H1 (cell line): ENCODE measurements at regions not wholly inside any gene's neighbourhood (a gene's known extent, or its start where the extent isn't known, plus 50 kb on each side); places are given as distances from the start of the nearest gene placed in this dataset.

Experiments
- CTCF ChIA-PET: fragments of 300-600 bp; sonication (Branson Sonifier 250); formaldehyde crosslinking; loops from one replicate; lab custom pipeline; 2021; ENCODE audit not compliant: partially characterized antibody; lab: Charles Lee
- POLR2A ChIA-PET: fragments of 300-600 bp; sonication (Branson Sonifier 250); formaldehyde crosslinking; loops from one replicate; lab custom pipeline; 2021; ENCODE audit warnings: inconsistent platforms; ENCODE audit not compliant: partially characterized antibody; lab: Charles Lee
- DNase-seq, 2 experiments: peaks; one replicate each; pipeline versions ENCODE4 v3.0.0 to v3.0.0-alpha.2; 2010 to 2022; ENCODE audit warnings: low spot score in 2 of 2, low read depth in 1 of 2, mixed read lengths in 1 of 2
- FAIRE-seq: peaks from 2 replicates; lab custom pipeline; 2011; peaks lifted over from hg19 to GRCh38; lab: Jason Lieb, UNC
- H2AFZ ChIP-seq: 2 replicates; pipeline ENCODE4 v1.8.1; 2012; ENCODE audit warnings: low read length, inconsistent platforms
- H2AK5ac ChIP-seq: 2 replicates; pipeline ENCODE4 v1.6.1; 2013; ENCODE audit warnings: low read depth, low read length
- H2BK120ac ChIP-seq: replicated peaks from 2 replicates; pipeline ENCODE3; 2013; ENCODE audit warnings: low read depth, low read length, inconsistent platforms
- H2BK12ac ChIP-seq: 2 replicates; pipeline ENCODE4 v1.6.1; 2013; ENCODE audit warnings: low read depth, low read length
- H2BK15ac ChIP-seq: 2 replicates; pipeline ENCODE4 v1.6.1; 2013; ENCODE audit warnings: low read length
- H2BK20ac ChIP-seq: 2 replicates; pipeline ENCODE4 v1.6.1; 2013; ENCODE audit warnings: low read length
- H2BK5ac ChIP-seq: 2 replicates; pipeline ENCODE4 v1.6.1; 2013; ENCODE audit warnings: low read depth, low read length
- H3K14ac ChIP-seq: 2 replicates; pipeline ENCODE4 v1.6.1; 2013; ENCODE audit warnings: inconsistent platforms; ENCODE audit not compliant: insufficient read length
- H3K18ac ChIP-seq: 2 replicates; pipeline ENCODE4 v1.6.1; 2013; ENCODE audit warnings: low read length; ENCODE audit errors: extremely low read depth
- H3K23ac ChIP-seq: 2 replicates; pipeline ENCODE4 v1.6.1; 2013; ENCODE audit warnings: inconsistent platforms; ENCODE audit not compliant: insufficient read length
- H3K23me2 ChIP-seq: 2 replicates; pipeline ENCODE4 v1.6.1; 2013; ENCODE audit warnings: low read depth, low read length
- H3K27ac ChIP-seq: 2 replicates; pipeline ENCODE4 v1.6.1; 2011; ENCODE audit warnings: low read depth, low read length, inconsistent platforms
- H3K27me3 ChIP-seq, 4 experiments: replicated peaks in 1 of 4; 1 replicate in 1 of 4; 2 replicates in 3 of 4; pipeline versions ENCODE4 v1.6.1 to v1.8.1; 2011 to 2013; ENCODE audit warnings: low read length in 3 of 4, mild to moderate bottlenecking in 3 of 4, inconsistent platforms in 2 of 4, mixed read lengths in 2 of 4, moderate library complexity in 1 of 4; ENCODE audit not compliant: control insufficient read depth in 3 of 4, insufficient read depth in 3 of 4; ENCODE audit errors: extremely low read depth in 1 of 4
- H3K36me3 ChIP-seq, 4 experiments: 2 replicates each; pipeline versions ENCODE4 v1.6.1 to v1.8.1; 2011 to 2013; ENCODE audit warnings: mild to moderate bottlenecking in 4 of 4, low read length in 3 of 4, moderate library complexity in 2 of 4, control low read depth in 1 of 4, inconsistent platforms in 1 of 4; ENCODE audit not compliant: insufficient read depth in 4 of 4, control insufficient read depth in 2 of 4
- H3K4ac ChIP-seq: replicated peaks from 2 replicates; pipeline ENCODE3; 2013; ENCODE audit warnings: low read length, low read depth, mixed read lengths, inconsistent platforms; ENCODE audit not compliant: insufficient read length
- H3K4me1 ChIP-seq, 4 experiments: replicated peaks in 1 of 4; 1 replicate in 1 of 4; 2 replicates in 3 of 4; pipeline versions ENCODE4 v1.6.1 to v1.8.1; 2011 to 2013; ENCODE audit warnings: low read length in 3 of 4, inconsistent platforms in 2 of 4, mixed read lengths in 1 of 4; ENCODE audit not compliant: insufficient read depth in 4 of 4, control insufficient read depth in 3 of 4
- H3K4me2 ChIP-seq, 2 experiments: 2 replicates each; pipeline versions ENCODE4 v1.6.1 to v1.8.1; 2011 to 2013; ENCODE audit warnings: low read depth in 2 of 2, low read length in 2 of 2, control low read depth in 1 of 2, inconsistent platforms in 1 of 2, mild to moderate bottlenecking in 1 of 2; ENCODE audit not compliant: insufficient read depth in 1 of 2
- H3K4me3 ChIP-seq, 4 experiments: fragments of 200-600, 300-600 bp in 1 of 4; sonication (generic), shearing (Covaris generic), sonication (Bioruptor Twin) in 1 of 4; 2 replicates each; pipeline versions ENCODE4 v1.5.1 to v1.8.1; 2011 to 2016; ENCODE audit warnings: low read length in 4 of 4, low read depth in 3 of 4, control low read depth in 2 of 4, inconsistent platforms in 2 of 4, mild to moderate bottlenecking in 2 of 4, mixed read lengths in 1 of 4, moderate library complexity in 1 of 4; ENCODE audit not compliant: insufficient read depth in 2 of 4; ENCODE audit errors: extremely low read depth in 1 of 4
- H3K56ac ChIP-seq: replicated peaks from 2 replicates; pipeline ENCODE3; 2013; ENCODE audit warnings: low read depth, mild to moderate bottlenecking, mixed read lengths, low read length, inconsistent platforms; ENCODE audit not compliant: insufficient read length
- H3K79me1 ChIP-seq: 2 replicates; pipeline ENCODE4 v1.6.1; 2013; ENCODE audit warnings: low read depth, low read length, control low read depth
- H3K79me2 ChIP-seq, 2 experiments: 2 replicates each; pipeline versions ENCODE4 v1.6.1 to v1.8.1; 2012 to 2013; ENCODE audit warnings: low read length in 2 of 2, mild to moderate bottlenecking in 2 of 2, inconsistent platforms in 1 of 2; ENCODE audit not compliant: insufficient read depth in 2 of 2, control insufficient read depth in 1 of 2
- H3K9ac ChIP-seq, 4 experiments: replicated peaks in 1 of 4; 1 replicate in 1 of 4; 2 replicates in 3 of 4; pipeline versions ENCODE4 v1.6.1 to v1.8.1; 2011 to 2013; ENCODE audit warnings: low read depth in 3 of 4, low read length in 3 of 4, control low read depth in 2 of 4, mild to moderate bottlenecking in 2 of 4, moderate library complexity in 2 of 4, inconsistent platforms in 1 of 4; ENCODE audit errors: extremely low read depth in 1 of 4
- H3K9me3 ChIP-seq, 2 experiments: 2 replicates each; pipeline versions ENCODE4 v1.6.1 to v1.8.1; 2012 to 2013; ENCODE audit warnings: mild to moderate bottlenecking in 2 of 2, moderate library complexity in 2 of 2, control low read depth in 1 of 2, inconsistent platforms in 1 of 2, low read depth in 1 of 2, low read length in 1 of 2, mixed read lengths in 1 of 2; ENCODE audit not compliant: insufficient read depth in 2 of 2
- H4K20me1 ChIP-seq, 2 experiments: replicated peaks in 1 of 2; 2 replicates each; pipeline versions ENCODE3 to v1.8.1; 2011 to 2013; ENCODE audit warnings: inconsistent platforms in 2 of 2, low read length in 2 of 2, mild to moderate bottlenecking in 1 of 2; ENCODE audit not compliant: insufficient read depth in 2 of 2, control insufficient read depth in 1 of 2
- H4K5ac ChIP-seq: 2 replicates; pipeline ENCODE4 v1.6.1; 2013; ENCODE audit warnings: low read length, low read depth, mixed read lengths, inconsistent platforms; ENCODE audit not compliant: insufficient read length
- H4K8ac ChIP-seq: 2 replicates; pipeline ENCODE4 v1.8.0; 2013; ENCODE audit warnings: mild to moderate bottlenecking, moderate library complexity, low read length, inconsistent platforms; ENCODE audit not compliant: insufficient read depth; ENCODE audit errors: extremely low read depth
- H4K91ac ChIP-seq: replicated peaks from 2 replicates; pipeline ENCODE3; 2013; ENCODE audit warnings: low read length, mixed read lengths, inconsistent platforms; ENCODE audit not compliant: insufficient read length
- ATF3 ChIP-seq: IDR thresholded peaks from 2 replicates; pipeline ENCODE4 v1.6.1; 2011; ENCODE audit warnings: low read depth, mild to moderate bottlenecking, low read length; ENCODE audit not compliant: insufficient read depth
- CHD1 ChIP-seq: IDR thresholded peaks from 2 replicates; pipeline ENCODE4 v1.6.1; 2012; ENCODE audit warnings: low read depth, low read length, improper control_type of control experiment
- CTBP2 ChIP-seq: IDR thresholded peaks from 2 replicates; pipeline ENCODE4 v1.7.0; 2011; ENCODE audit warnings: borderline replicate concordance, mild to moderate bottlenecking, moderate library complexity, mixed read lengths, low read length; ENCODE audit not compliant: insufficient read depth, insufficient read length
- MAFK ChIP-seq: IDR thresholded peaks from 2 replicates; pipeline ENCODE4 v1.6.1; 2012; ENCODE audit warnings: low read depth, mild to moderate bottlenecking, improper control_type of control experiment, low read length
- NRF1 ChIP-seq: IDR thresholded peaks from 2 replicates; pipeline ENCODE4 v1.6.1; 2011; ENCODE audit warnings: mild to moderate bottlenecking, low read depth, low read length, improper control_type of control experiment
- SP1 ChIP-seq: IDR thresholded peaks from 2 replicates; pipeline ENCODE4 v1.6.1; 2011; ENCODE audit warnings: low read depth, low read length
- SP2 ChIP-seq: IDR thresholded peaks from 2 replicates; pipeline ENCODE4 v1.6.1; 2012; ENCODE audit warnings: mild to moderate bottlenecking, low read length, inconsistent platforms
- SP4 ChIP-seq: IDR thresholded peaks from 2 replicates; pipeline ENCODE4 v1.6.1; 2012; ENCODE audit warnings: low read length, inconsistent platforms
- TAF7 ChIP-seq: optimal IDR thresholded peaks from 2 replicates; pipeline ENCODE3; 2011; ENCODE audit warnings: low read depth, mild to moderate bottlenecking, inconsistent platforms, low read length, moderate library complexity, borderline replicate concordance
- WGBS, 2 experiments: shearing (Covaris generic) in 1 of 2; methylation state at CpG; one replicate each; pipeline versions ENCODE4 v1.1.6 to v1.1.7; 2013 to 2015; ENCODE audit warnings: low lambda C conversion rate in 2 of 2, mixed read lengths in 2 of 2, inconsistent platforms in 1 of 2, low coverage in 1 of 2, missing lambda C conversion rate in 1 of 2; ENCODE audit not compliant: insufficient replicate concordance in 2 of 2, insufficient coverage in 1 of 2, insufficient read length in 1 of 2; ENCODE audit errors: extremely low coverage in 1 of 2, missing lambda C conversion rate in 1 of 2; 5-methylcytosine and 5-hydroxymethylcytosine counted together

- Histone ChIP-seq H3K4me2 (no peak overlapping the region), H3K4me3 (no peak overlapping the region), H3K9ac (no peak overlapping the region), H3K79me2 (no peaks in the 10 kb centered on the region), H2BK5ac (no peak overlapping the region), H2BK120ac (no peak overlapping the region), H2BK15ac (no peak overlapping the region), H2AFZ (no peak overlapping the region), H3K27me3 (no peaks in the 10 kb centered on the region), H3K4ac (no peak overlapping the region), H4K8ac (no peak overlapping the region), H3K23ac (no peak overlapping the region), H4K20me1 (no peaks in the 10 kb centered on the region), H3K4me1 (no peaks in the 10 kb centered on the region), H3K23me2 (no peaks in the 10 kb centered on the region), H3K18ac (no peak overlapping the region), H2BK12ac (no peak overlapping the region), H3K36me3 (no peaks in the 10 kb centered on the region), H2BK20ac (no peak overlapping the region), H2AK5ac (no peak overlapping the region), H3K27ac (no peak overlapping the region), H3K14ac (no peak overlapping the region), H4K91ac (no peak overlapping the region), H3K9me3 (no peaks in the 10 kb centered on the region), H3K56ac (no peak overlapping the region), H3K79me1 (no peaks in the 10 kb centered on the region), H4K5ac (no peak overlapping the region)
- WGBS, 2 experiments, result 80% methylated on average over 1 of the region's 2 CpGs; no CpG with 5 or more reads in 1 of the 2 experiments
- DNase-seq, result no peak
- CTCF ChIA-PET, result no interaction called here
- TF ChIP-seq ATF3 (no peak), TAF7 (no peak), SP2 (no peak), SP4 (no peak), NRF1 (no peak), SP1 (no peak), CTBP2 (no peak), CHD1 (no peak), MAFK (no peak)
- POLR2A ChIA-PET, result no interaction called here
- no peak for FAIRE-seq
These were observed 185.9 kb upstream of the PBDC1 start for GRCh38 chrX:75986976-75987375.
